OCI-LY1 (cell line): ENCODE measurements at regions not wholly inside any gene's neighbourhood (a gene's known extent, or its start where the extent isn't known, plus 50 kb on each side); places are given as distances from the start of the nearest gene placed in this dataset.

Experiments
- CTCF ChIP-seq: fragments of 200-600 bp; sonication (generic), shearing (Covaris generic); IDR thresholded peaks from 2 replicates; pipeline ENCODE4 v1.5.1; 2017; ENCODE audit warnings: mild to moderate bottlenecking, antibody characterized with exemption, low read length, moderate library complexity, mixed read lengths
- EZH2 ChIP-seq: fragments of 200-600 bp; sonication (generic), shearing (Covaris generic); IDR thresholded peaks from 2 replicates; pipeline ENCODE4 v1.8.0; 2017; ENCODE audit warnings: borderline replicate concordance, mixed run types, mild to moderate bottlenecking, antibody characterized with exemption, low read length, moderate library complexity, mixed read lengths

DNA sequence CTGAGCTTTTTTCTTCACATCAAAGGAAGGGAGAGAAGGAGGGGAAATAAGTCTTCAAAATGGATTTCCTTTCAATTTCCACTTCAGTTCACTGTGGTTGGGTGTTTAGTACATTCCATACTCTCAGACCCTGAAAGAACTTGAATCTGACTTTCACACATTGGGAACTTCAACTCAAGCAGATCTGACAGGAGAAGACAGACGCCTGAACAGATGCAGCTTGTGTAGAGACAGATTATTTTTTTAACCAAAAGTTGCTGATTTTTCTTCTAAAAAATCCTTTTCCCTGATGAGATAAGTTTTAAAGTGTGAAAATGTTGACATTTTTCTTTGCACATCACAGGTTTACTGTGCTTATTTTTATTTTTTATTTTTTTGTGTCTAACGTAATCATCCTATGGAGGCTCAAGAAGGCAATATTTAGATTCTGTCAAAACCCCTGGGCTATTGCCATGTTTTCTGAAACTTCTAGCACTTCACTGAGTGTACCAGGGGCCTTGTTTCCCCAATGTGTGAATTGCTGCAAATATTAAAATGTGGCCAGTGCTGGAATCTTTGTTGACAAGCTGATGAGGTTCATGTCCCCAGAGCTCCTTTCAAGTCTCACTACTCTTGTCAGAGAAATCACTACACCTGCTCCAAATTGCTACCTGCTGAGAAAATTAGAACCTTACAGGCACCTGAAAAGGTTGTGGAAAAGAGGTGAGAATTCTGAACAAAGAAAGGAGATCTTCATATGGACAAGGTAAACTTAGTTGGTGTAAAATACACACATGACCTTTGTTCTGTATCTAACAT lies 214.8 kb upstream of the BTBD3 start:
- TF ChIP-seq CTCF (no peak), EZH2 (no peak)
